NCI-H187 (cell line): ENCODE measurements at regions not wholly inside any gene's neighbourhood (a gene's known extent, or its start where the extent isn't known, plus 50 kb on each side); places are given as distances from the start of the nearest gene placed in this dataset.

Experiments used
- DNase-seq, 2 experiments: peaks; one replicate each; lab custom pipeline; 2025; lab: John Stamatoyannopoulos, UW

DNA sequence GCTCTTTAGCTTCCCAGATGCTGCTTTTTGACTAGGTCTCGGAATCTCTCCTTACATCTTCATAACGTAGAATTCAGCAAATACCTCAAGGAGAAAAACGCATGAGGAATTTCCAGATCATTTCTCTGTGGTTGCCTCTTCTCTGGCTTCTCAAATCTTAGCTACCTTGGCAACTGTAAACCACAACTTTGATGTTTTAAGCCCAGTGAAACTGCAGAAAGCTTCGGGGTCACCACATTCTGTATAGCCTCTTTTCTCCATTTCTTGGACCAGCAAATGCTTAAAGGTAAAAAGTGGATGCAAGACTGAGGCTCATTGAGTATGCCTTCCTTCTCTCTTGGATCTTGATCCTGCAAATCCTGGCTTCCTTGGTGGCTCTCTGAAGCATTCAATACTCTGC lies 125.5 kb upstream of the FBXL4 start:
- DNase-seq, result no peak

- no peak for DNase-seq
Observed at GRCh38 chr6:99066044-99066443, 118.3 kb upstream of the FBXL4 start.

DNA sequence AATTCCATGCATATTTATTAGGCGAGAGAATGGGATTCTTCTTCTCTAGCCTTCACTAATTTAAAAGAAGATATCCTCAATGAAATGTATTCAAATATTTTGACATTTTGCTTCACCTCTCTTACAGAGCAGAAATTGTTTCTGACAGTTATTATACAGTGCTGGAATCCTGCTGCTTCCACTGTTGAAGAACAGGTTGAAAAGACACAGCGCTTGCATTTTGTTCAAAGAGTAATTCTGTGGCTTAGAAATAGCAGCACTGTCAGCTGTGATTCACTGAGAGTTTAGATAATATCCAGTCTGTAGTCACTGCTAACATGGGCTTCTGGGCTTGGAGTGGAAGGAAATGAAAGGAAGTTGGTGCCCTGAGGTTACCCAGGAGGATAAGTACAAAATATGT lies 117.1 kb upstream of the FBXL4 start:
- no peak for DNase-seq

- no peak for DNase-seq
Observed at GRCh38 chr6:99036672-99037071, 88.9 kb upstream of the FBXL4 start.

- no peak for DNase-seq
Observed at GRCh38 chr6:99032396-99032795, 84.7 kb upstream of the FBXL4 start.

GRCh38 chr6:99031957-99032356 lies 84.2 kb upstream of the FBXL4 start:
- DNase-seq, result no peak

DNA sequence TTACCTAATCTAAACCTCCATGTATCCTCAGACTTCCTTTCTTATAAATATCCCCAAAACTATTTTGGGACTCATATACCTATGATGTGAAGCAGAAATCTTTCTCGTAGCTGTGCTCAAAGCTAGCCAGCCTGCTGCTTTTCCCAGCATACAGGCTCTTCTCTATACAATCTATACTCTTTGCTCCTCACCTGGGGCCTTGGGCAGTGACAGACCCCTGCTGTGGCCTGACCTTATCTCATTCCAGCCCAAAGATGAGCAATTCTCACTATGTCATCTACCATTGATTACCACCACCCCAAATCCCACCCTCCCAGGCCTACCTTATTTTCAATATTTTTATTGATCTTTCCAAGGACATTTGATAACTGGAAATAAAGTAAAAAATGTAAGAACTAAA lies 83.2 kb upstream of the FBXL4 start:
- DNase-seq, result no peak

DNA sequence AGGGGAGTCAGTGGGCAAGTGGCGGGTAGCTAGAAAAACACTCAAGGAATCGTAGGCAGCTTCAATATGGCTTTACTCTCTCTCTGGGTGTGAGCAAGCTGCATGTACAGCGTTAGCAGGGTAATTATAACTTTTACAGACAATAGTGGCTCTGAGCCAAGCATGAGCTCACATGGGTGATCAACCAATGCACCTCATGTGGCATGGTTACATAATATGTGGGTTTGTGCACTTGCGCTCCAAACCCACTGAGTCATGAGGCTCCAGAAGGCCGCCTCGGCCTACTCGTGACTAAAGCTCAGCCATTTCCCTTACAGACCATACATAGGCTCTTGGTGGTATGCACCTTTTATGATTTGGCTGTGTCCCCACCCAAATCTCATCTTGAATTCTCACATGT lies 78.4 kb upstream of the FBXL4 start:
- DNase-seq, result no peak

DNA sequence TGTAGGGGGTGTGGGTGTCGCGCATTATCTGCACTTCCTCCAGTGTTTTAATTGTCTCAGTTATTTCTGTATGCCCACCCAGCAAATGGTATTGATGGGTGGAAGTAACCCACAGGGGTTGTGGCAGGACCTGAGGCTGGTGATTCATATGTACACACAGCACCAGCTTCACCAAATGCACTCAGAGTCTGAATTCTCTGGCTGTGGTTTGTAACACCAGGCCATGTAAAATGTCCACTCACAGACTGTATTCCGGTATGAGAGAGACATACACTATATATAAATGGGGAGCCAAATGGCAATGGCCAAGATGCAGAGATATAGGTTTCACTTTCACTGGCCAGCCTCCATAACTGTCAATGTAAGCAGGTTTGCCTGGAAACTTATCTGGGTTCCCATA lies 76.3 kb upstream of the FBXL4 start:
- DNase-seq, result no peak

DNA sequence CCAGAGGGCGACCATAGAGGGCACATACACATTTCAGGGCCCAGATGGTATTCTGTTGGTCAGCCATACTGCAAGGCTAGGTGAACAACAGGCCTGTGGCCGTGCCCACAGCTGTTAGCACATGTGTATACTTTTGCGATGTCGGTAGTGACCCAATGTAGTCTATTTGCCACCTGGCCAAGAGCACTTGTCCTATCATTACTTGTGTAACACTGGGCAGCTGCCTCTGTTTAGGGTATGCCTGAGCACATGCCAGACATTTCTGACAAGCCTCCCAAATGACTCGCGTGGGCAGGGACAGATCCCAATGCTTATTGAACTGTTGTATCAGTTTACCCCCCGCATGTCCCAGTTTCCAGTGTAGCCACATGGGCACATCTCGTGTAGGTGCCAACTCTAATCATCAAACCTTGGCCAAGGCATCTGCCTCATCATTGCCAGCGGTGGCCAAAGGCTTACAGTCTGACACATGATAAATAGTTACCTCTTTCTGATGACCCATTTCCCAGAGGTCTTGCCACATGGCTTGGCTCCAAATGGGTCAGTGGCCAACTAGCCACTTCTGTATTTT lies 74.4 kb upstream of the FBXL4 start:
- no peak for DNase-seq

- no peak for DNase-seq
Observed at GRCh38 chr6:99019381-99019780, 71.6 kb upstream of the FBXL4 start.

DNA sequence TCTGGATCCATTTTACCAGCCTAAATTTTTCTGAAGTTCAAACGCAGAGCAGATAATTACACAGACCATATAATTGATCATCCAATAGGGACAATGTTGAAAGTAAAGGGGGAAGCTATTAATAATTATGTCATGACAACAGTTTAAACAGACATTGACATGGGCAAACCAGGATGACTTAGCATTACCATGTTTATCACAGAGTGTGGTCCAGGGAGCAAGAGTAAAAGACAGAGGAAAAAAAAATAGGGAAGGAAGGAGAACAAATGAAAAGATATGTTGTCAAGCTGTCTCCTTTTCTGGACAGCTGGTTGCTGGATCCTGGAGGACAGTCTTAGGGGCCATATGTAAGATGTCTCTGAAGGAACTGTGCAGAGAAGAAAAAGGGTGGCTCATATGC lies 69.4 kb upstream of the FBXL4 start:
- DNase-seq, result no peak

GRCh38 chr6:99016355-99016754 lies 68.6 kb upstream of the FBXL4 start:
- no peak for DNase-seq

DNA sequence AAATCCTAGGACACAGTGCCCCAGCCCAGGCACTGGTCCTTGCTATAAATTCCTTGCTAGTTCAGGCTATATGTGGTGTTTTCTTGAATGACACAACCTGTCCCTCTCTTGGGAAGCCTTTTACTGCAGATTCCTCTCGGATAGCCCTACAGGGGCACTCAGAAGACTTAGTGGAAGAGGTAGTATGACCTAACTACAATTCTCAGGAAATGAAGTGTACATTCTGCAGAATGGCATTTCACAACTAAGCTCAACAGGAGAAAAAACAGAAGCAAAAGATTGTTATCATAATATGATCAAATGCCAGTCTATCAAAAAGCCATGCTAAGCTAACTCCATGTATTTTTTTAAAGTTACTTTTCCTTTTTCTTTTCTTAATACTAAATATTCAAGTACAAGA lies 66.3 kb upstream of the FBXL4 start:
- DNase-seq, result no peak

- DNase-seq, result no peak
Observed at GRCh38 chr6:99013661-99014060, 65.9 kb upstream of the FBXL4 start.

DNA sequence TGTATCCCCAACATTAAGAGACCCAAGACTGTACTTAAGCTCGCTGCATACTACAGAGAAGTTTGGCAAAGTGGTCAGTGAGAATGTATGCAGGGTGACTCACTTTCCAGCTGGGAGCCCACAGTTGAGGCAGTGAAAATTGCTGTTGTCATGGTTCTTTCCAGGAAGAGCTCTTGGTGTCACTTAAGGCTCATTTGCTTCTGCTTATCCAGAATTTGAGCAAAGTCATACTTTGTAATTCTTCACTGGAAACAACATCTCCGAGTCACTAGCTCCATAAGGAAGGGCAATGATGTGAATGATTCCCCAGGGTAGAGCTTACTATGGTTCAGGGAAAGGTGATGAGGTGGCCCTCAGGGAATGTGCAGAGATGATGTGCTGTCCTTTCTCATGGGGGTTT lies 65.4 kb upstream of the FBXL4 start:
- no peak for DNase-seq

- no peak for DNase-seq
Observed at GRCh38 chr6:99011151-99011550, 63.4 kb upstream of the FBXL4 start.

DNA sequence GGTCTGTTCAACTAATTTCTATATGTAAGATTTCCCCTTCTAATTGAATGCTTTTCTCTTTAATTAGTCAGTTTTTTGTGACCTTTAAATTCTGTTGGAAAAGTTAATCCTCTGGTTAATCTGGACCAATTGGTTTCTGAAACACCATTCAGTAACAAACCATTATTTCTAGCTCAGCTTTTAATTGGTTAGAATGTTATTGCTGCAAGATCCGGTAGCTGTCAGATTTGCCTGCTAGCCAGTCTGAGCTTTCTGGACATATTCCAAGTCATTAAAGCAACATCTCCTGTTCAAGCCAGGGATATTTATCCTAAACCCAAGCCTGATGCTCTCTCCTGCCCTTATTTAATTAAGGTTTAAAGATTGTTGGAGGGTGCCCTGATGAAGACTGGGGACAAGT lies 55.1 kb upstream of the FBXL4 start:
- DNase-seq, result no peak

DNA sequence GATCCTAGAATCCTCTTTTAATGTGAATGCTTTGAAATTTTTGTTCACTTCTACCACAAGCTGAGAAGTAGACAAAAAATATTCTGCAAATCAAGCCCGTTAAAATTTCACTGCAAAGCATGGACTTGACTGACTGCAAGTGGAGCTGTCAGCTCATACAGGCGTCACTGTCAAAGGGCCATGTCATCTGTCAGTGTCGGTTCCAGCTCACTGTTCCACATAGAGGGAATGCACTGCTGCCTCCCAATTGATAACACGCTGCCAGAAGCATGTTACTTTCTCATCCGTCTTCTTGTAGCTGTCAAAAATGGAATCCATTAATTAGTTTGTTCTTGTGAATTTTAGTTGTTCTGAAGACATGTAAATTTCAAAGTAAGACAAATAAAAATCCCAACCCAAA lies 50.4 kb upstream of the FBXL4 start:
- DNase-seq, result no peak
